ENCODE measurements at regions not wholly inside any gene's neighbourhood (a gene's known extent, or its start where the extent isn't known, plus 50 kb on each side); places are given as distances from the start of the nearest gene placed in this dataset.

DNA sequence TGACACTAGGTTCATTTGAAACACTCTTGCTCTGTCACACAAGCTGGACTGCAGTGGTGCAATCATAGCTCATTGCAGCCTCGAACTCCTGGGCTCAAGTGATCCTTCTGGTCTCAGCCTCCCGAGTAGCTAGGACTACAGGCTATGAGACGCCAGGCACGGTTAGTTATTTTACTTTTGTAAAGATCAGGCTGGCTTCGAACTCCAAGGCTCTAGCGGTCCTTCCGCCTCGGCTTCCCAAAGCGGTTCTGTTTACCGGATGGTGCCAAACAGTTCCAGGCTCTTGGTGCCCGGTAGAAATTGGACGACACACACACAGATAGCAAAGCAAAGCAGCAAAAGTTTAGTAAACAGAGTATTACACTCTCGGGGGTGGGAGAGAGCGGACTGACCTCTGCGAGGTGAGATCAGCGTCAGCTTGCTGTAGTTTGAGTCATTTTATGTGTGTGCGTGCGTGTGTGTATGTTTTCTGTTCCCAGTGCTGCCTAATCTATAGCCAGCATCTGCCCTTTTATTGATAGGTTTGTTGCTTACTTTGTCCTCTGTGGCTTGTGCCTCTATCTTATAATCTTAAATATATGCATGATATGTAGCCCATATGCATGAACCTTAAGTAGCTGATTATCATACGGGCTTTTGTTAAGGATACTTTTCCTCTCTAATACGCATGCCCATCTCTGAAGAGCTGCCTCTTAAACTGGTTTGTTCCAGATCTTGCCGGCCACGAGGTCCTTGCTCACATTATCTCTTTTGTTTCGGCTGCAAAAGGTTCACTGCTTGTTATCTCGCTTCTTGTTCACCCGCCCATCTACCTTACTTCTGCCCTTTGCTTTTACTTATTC is 75.2 kb downstream of the OR2B2 start (continued):
- TF ChIP-seq SRF (IDR thresholded peaks at IDR 0.05; ENCODE audit: low read depth, low read length), result peak; percentile 9; the same call in 1 of the 2 replicates
- TF ChIP-seq ZSCAN9 (CRISPR knock-in tag; IDR thresholded peaks at IDR 0.05; ENCODE audit: borderline replicate concordance), result no peak
- TF ChIP-seq RFX5 (IDR thresholded peaks at IDR 0.05; ENCODE audit: low read depth, low read length), result no peak
- TF ChIP-seq NPAS2 (CRISPR knock-in tag; IDR thresholded peaks at IDR 0.05; ENCODE audit: borderline replicate concordance), result no peak
- TF ChIP-seq ZFP90 (CRISPR knock-in tag; IDR thresholded peaks at IDR 0.05; ENCODE audit: borderline replicate concordance), result peak; percentile 83
- TF ChIP-seq ZNF850 (CRISPR knock-in tag; conservative IDR thresholded peaks at IDR 0.05), result no peak
- TF ChIP-seq, protein P1, sequence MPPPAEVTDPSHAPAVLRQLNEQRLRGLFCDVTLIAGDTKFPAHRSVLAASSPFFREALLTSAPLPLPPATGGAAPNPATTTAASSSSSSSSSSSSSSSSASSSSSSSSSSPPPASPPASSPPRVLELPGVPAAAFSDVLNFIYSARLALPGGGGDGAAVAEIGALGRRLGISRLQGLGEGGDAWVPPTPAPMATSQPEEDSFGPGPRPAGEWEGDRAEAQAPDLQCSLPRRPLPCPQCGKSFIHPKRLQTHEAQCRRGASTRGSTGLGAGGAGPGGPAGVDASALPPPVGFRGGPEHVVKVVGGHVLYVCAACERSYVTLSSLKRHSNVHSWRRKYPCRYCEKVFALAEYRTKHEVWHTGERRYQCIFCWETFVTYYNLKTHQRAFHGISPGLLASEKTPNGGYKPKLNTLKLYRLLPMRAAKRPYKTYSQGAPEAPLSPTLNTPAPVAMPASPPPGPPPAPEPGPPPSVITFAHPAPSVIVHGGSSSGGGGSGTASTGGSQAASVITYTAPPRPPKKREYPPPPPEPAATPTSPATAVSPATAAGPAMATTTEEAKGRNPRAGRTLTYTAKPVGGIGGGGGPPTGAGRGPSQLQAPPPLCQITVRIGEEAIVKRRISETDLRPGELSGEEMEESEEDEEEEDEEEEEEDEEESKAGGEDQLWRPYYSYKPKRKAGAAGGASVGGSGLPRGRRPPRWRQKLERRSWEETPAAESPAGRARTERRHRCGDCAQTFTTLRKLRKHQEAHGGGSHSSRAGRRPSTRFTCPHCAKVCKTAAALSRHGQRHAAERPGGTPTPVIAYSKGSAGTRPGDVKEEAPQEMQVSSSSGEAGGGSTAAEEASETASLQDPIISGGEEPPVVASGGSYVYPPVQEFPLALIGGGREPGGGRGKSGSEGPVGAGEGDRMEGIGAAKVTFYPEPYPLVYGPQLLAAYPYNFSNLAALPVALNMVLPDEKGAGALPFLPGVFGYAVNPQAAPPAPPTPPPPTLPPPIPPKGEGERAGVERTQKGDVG (CRISPR knock-in tag; IDR thresholded peaks at IDR 0.05; ENCODE audit: borderline replicate concordance), result no peak
- peak; percentile 16; the same call in 1 of the 2 replicates for TF ChIP-seq ZNF615 (CRISPR knock-in tag; IDR thresholded peaks at IDR 0.05; ENCODE audit: borderline replicate concordance)
- TF ChIP-seq ZC3H4 (CRISPR knock-in tag; IDR thresholded peaks at IDR 0.05; ENCODE audit: borderline replicate concordance), result peak; percentile 85; the same call in 1 of the 2 replicates
- TF ChIP-seq, protein P2, sequence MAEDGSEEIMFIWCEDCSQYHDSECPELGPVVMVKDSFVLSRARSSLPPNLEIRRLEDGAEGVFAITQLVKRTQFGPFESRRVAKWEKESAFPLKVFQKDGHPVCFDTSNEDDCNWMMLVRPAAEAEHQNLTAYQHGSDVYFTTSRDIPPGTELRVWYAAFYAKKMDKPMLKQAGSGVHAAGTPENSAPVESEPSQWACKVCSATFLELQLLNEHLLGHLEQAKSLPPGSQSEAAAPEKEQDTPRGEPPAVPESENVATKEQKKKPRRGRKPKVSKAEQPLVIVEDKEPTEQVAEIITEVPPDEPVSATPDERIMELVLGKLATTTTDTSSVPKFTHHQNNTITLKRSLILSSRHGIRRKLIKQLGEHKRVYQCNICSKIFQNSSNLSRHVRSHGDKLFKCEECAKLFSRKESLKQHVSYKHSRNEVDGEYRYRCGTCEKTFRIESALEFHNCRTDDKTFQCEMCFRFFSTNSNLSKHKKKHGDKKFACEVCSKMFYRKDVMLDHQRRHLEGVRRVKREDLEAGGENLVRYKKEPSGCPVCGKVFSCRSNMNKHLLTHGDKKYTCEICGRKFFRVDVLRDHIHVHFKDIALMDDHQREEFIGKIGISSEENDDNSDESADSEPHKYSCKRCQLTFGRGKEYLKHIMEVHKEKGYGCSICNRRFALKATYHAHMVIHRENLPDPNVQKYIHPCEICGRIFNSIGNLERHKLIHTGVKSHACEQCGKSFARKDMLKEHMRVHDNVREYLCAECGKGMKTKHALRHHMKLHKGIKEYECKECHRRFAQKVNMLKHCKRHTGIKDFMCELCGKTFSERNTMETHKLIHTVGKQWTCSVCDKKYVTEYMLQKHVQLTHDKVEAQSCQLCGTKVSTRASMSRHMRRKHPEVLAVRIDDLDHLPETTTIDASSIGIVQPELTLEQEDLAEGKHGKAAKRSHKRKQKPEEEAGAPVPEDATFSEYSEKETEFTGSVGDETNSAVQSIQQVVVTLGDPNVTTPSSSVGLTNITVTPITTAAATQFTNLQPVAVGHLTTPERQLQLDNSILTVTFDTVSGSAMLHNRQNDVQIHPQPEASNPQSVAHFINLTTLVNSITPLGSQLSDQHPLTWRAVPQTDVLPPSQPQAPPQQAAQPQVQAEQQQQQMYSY (CRISPR knock-in tag; IDR thresholded peaks at IDR 0.05), result no peak; the same call in 1 of the 2 replicates
- TF ChIP-seq TSC22D2 (CRISPR knock-in tag; IDR thresholded peaks at IDR 0.05; ENCODE audit: borderline replicate concordance), result no peak
- TF ChIP-seq JDP2 (CRISPR knock-in tag; IDR thresholded peaks at IDR 0.05; ENCODE audit: borderline replicate concordance), result no peak
- TF ChIP-seq ZNF773 (CRISPR knock-in tag; IDR thresholded peaks at IDR 0.05; ENCODE audit: borderline replicate concordance), result no peak
- TF ChIP-seq, protein P3, sequence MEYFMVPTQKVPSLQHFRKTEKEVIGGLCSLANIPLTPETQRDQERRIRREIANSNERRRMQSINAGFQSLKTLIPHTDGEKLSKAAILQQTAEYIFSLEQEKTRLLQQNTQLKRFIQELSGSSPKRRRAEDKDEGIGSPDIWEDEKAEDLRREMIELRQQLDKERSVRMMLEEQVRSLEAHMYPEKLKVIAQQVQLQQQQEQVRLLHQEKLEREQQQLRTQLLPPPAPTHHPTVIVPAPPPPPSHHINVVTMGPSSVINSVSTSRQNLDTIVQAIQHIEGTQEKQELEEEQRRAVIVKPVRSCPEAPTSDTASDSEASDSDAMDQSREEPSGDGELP (IDR thresholded peaks at IDR 0.05; ENCODE audit: borderline replicate concordance, low read depth), result no peak
- no peak for TF ChIP-seq ZNF737 (CRISPR knock-in tag; IDR thresholded peaks at IDR 0.05; ENCODE audit: borderline replicate concordance)
- TF ChIP-seq, protein P4, sequence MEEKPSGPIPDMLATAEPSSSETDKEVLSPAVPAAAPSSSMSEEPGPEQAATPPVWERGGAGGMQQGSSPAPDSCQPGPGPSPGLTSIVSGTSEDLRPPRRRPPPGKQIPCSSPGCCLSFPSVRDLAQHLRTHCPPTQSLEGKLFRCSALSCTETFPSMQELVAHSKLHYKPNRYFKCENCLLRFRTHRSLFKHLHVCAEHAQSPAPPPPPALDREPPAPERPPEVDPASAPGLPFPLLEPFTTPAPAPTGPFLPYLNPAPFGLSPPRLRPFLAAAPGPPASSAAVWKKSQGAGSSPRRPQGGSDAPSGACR (CRISPR knock-in tag; IDR thresholded peaks at IDR 0.05), result no peak
- TF ChIP-seq ZNF337 (CRISPR knock-in tag; IDR thresholded peaks at IDR 0.05; ENCODE audit: borderline replicate concordance, low read depth), result 0 out of 2 replicates have a peak, but pooled peaks have one; percentile 14
- no peak for TF ChIP-seq ZNF558 (CRISPR knock-in tag; IDR thresholded peaks at IDR 0.05; ENCODE audit: borderline replicate concordance)
- no peak for TF ChIP-seq ZNF446 (CRISPR knock-in tag; IDR thresholded peaks at IDR 0.05)
- no peak for TF ChIP-seq BCL6 (CRISPR knock-in tag; IDR thresholded peaks at IDR 0.05)
- no peak for TF ChIP-seq ZNF589 (CRISPR knock-in tag; conservative IDR thresholded peaks at IDR 0.05)

Measured in HepG2 (cell line).